Stimulated activated memory B cell treated with anti-CD40 and anti-IgM and Interleukin-4, amounts not matched to agents 10 μg/mL and 1 μg/mL and 100 μg/mL, for 72 hours (primary cell): ENCODE measurements at regions not wholly inside any gene's neighbourhood (a gene's known extent, or its start where the extent isn't known, plus 50 kb on each side); places are given as distances from the start of the nearest gene placed in this dataset.
A peak's percentile ranks its signal among the peaks of the same experiment; 100 is the strongest.

Experiments
- ATAC-seq: fragments of 150-1000 bp; cut with Tn5 transposase; 2 replicates; pipeline ENCODE4 v1.10.0; 2021
- H3K27ac Mint-ChIP-seq: one replicate; pipeline ENCODE4 v1.8.0; 2022; ENCODE audit warnings: mild to moderate bottlenecking, mixed read lengths
- H3K27me3 Mint-ChIP-seq: one replicate; pipeline ENCODE4 v1.8.0; 2022; ENCODE audit warnings: mixed read lengths
- H3K36me3 Mint-ChIP-seq: one replicate; pipeline ENCODE4 v1.8.0; 2022; ENCODE audit warnings: mixed read lengths
- H3K4me1 Mint-ChIP-seq: one replicate; pipeline ENCODE4 v1.8.0; 2022; ENCODE audit warnings: mixed read lengths
- H3K4me3 Mint-ChIP-seq: one replicate; pipeline ENCODE4 v1.8.0; 2022; ENCODE audit warnings: mild to moderate bottlenecking, moderate library complexity, mixed read lengths
- H3K9me3 Mint-ChIP-seq: one replicate; pipeline ENCODE4 v1.8.0; 2022; ENCODE audit warnings: mixed read lengths

- Mint-ChIP-seq H3K9me3 (peaks cover 3% of the 10 kb centered on the region), H3K27me3 (no peaks in the 10 kb centered on the region), H3K36me3 (peaks cover 6% of the 10 kb centered on the region), H3K4me3 (no peak overlapping the region), H3K27ac (peak overlapping the region; percentile 77), H3K4me1 (peaks cover 55% of the 10 kb centered on the region)
- no peak for ATAC-seq
Measured at GRCh38 chr2:234438305-234438977, 58.4 kb downstream of the ARL4C start.

DNA sequence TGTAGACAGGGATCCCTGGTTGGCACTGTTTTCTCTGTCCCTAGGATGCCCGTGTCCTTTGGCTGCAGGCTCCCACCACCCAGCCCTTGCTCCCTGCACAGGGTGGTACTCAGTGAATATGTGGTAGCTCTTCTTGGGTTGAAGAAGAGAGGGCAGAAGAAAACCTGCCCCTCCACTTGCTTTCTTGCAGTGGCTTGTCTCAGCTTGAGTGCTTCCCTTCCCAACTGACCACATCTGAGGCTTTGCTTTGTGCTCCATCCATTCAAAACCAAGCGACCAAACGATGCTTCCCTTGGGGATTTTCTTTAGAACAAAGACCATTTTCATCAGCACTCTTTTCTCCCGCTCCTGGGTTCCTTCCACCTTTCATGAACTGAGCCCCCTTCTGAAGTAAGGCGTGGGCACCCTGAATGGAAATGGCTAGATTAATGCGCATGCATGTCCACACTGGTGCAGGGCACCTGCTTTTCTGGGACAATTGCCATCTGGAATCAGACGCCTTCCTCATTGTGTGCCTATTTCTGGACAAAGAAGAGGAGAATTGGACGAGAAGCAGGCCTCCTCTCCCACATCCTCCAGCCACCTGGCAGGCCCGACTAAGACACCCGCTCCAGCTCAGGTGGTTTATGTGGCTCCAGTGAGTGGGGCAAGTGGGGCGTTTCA is 59.1 kb downstream of the ARL4C start:
- Mint-ChIP-seq H3K27me3 (no peaks in the 10 kb centered on the region), H3K9me3 (peaks cover 3% of the 10 kb centered on the region), H3K27ac (peak overlapping the region; percentile 77), H3K36me3 (peaks cover 6% of the 10 kb centered on the region), H3K4me3 (no peak overlapping the region), H3K4me1 (peaks cover 48% of the 10 kb centered on the region)
- ATAC-seq = no peak

DNA sequence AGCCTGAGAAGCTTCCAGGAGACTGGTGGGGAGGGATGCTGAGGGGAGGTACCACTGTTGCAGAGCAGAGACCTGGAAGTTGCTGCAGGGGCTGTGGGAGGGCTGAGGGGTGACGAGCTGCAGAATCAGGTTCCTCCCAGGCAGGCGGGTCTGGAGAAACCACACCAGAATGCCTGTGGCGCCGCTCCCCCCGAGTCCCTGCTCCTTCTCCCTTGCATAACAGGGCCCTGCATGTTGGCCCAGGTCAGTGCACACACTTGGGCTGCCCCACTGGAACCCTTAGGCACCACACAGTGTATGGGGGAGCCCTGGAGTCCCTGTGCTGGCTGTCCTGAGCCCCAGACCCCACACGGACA is 60.4 kb downstream of the ARL4C start:
- Mint-ChIP-seq H3K27ac (no peak overlapping the region), H3K27me3 (no peaks in the 10 kb centered on the region), H3K4me3 (no peak overlapping the region), H3K36me3 (peaks cover 6% of the 10 kb centered on the region), H3K4me1 (peaks cover 45% of the 10 kb centered on the region), H3K9me3 (peaks cover 3% of the 10 kb centered on the region)
- no peak for ATAC-seq

DNA sequence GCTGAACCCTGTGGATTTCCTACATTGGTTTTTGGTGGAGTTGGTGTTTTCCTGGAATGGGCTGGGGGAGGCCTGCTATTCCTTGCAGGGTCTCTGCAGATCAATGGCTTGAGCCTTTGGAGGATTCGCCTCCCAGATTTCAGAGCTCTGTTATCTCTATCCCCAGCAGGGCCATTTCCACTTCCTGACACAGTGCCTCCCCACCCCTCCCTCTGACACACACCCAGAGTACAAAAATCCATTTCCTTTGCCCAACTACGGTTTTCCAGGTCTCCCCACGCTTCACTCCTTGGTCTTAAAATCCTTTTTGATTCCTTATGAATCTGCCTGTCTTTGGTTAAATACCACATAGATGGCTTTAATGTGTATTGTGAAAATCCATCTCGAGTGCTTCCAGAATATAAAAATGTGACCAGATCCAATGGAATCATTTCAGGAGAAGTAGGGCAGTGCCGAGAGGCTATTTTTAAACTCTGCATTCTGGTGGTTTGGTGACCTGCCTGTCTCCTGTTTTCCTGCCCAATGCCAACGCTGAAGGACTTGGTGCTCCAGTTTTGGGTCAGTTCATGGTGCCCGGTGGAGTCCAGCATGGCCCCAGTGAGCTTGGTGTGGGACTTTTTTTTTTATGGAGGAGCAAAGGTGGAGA is 60.9 kb downstream of the ARL4C start:
- H3K9me3 Mint-ChIP-seq = peaks cover 3% of the 10 kb centered on the region
- no peaks in the 10 kb centered on the region for H3K27me3 Mint-ChIP-seq
- H3K4me3 Mint-ChIP-seq = no peak overlapping the region
- H3K27ac Mint-ChIP-seq = no peak overlapping the region
- peaks cover 3% of the 10 kb centered on the region for H3K36me3 Mint-ChIP-seq
- peaks cover 42% of the 10 kb centered on the region for H3K4me1 Mint-ChIP-seq
- no peak for ATAC-seq

GRCh38 chr2:234433201-234433600 is 63.7 kb downstream of the ARL4C start:
- Mint-ChIP-seq H3K36me3 (no peaks in the 10 kb centered on the region), H3K27ac (peak overlapping the region; percentile 36), H3K4me1 (peaks cover 31% of the 10 kb centered on the region), H3K9me3 (no peaks in the 10 kb centered on the region), H3K4me3 (no peak overlapping the region), H3K27me3 (no peaks in the 10 kb centered on the region)
- ATAC-seq = no peak

DNA sequence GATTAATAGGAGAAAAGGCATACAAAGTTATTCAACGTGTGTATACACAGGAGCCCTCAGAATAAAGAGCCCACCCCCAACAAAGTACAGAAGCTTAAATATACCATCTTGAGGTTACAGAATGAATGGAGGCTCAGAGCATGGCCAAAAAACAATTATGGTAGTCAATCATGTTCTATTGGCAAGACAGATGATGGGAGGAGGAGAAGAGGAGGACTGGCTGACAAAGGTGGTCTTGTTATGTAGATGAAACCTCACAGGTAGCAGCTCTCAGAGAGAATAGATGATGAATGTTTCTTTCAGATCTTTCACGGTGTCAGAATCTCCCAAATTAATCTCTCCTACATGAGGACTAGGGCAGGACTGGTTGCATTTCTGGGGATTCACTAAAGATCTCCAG is 66.0 kb downstream of the ARL4C start:
- Mint-ChIP-seq H3K27ac (no peak overlapping the region), H3K9me3 (no peaks in the 10 kb centered on the region), H3K4me1 (peaks cover 37% of the 10 kb centered on the region), H3K36me3 (no peaks in the 10 kb centered on the region), H3K27me3 (no peaks in the 10 kb centered on the region), H3K4me3 (no peak overlapping the region)
- ATAC-seq = no peak

- no peak overlapping the region for H3K4me3 Mint-ChIP-seq
- H3K27me3 Mint-ChIP-seq = no peaks in the 10 kb centered on the region
- H3K4me1 Mint-ChIP-seq = peaks cover 50% of the 10 kb centered on the region
- no peak overlapping the region for H3K27ac Mint-ChIP-seq
- H3K9me3 Mint-ChIP-seq = no peaks in the 10 kb centered on the region
- no peaks in the 10 kb centered on the region for H3K36me3 Mint-ChIP-seq
- no peak for ATAC-seq
Measured at GRCh38 chr2:234429265-234429664, 67.6 kb downstream of the ARL4C start.

GRCh38 chr2:234427081-234428061 is 69.5 kb downstream of the ARL4C start:
- no peaks in the 10 kb centered on the region for H3K27me3 Mint-ChIP-seq

GRCh38 chr2:234426616-234427015 is 70.3 kb downstream of the ARL4C start:
- peak; percentile 1 for ATAC-seq
- Mint-ChIP-seq H3K27me3 (no peaks in the 10 kb centered on the region), H3K27ac (peak overlapping the region; percentile 84), H3K36me3 (no peaks in the 10 kb centered on the region), H3K4me3 (peak overlapping the region; percentile 29), H3K4me1 (peaks cover 67% of the 10 kb centered on the region), H3K9me3 (no peaks in the 10 kb centered on the region)

More at GRCh38 chr2:234427081-234428061, 69.5 kb downstream of the ARL4C start:
- H3K27ac Mint-ChIP-seq = peak overlapping the region; percentile 84
- no peaks in the 10 kb centered on the region for H3K36me3 Mint-ChIP-seq
- ATAC-seq = no peak
- H3K9me3 Mint-ChIP-seq = no peaks in the 10 kb centered on the region
- H3K4me3 Mint-ChIP-seq = peak overlapping the region; percentile 40
- peaks cover 61% of the 10 kb centered on the region for H3K4me1 Mint-ChIP-seq

- peaks cover 73% of the 10 kb centered on the region for H3K4me1 Mint-ChIP-seq
- H3K27me3 Mint-ChIP-seq = no peaks in the 10 kb centered on the region
- H3K27ac Mint-ChIP-seq = peak overlapping the region; percentile 84
- H3K9me3 Mint-ChIP-seq = no peaks in the 10 kb centered on the region
- peak overlapping the region; percentile 29 for H3K4me3 Mint-ChIP-seq
- no peaks in the 10 kb centered on the region for H3K36me3 Mint-ChIP-seq
- peak; percentile 95 for ATAC-seq
Measured at GRCh38 chr2:234425639-234426603, 71.0 kb downstream of the ARL4C start.

DNA sequence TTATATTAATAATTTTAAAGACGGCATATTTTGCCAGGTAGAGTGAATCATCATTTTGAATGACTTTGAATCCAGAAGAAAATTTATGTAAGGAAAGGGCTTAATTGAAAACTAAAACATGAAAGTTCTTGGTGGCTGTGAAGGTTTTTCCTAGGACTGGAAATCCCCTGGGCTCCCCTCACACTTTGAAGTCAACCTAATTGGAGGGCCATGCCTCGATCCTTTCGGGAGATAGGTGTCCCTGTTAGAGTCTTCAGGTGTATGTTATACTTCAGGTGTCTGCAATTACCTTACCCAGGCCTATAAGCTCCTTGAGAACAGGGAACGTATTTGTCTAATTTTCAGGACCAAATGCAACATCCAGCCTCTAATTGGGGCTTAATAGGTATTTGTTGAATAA is 73.0 kb downstream of the ARL4C start:
- Mint-ChIP-seq H3K9me3 (no peaks in the 10 kb centered on the region), H3K4me3 (no peak overlapping the region), H3K27ac (no peak overlapping the region), H3K4me1 (peaks cover 64% of the 10 kb centered on the region), H3K27me3 (no peaks in the 10 kb centered on the region), H3K36me3 (peaks cover under 1% of the 10 kb centered on the region)
- no peak for ATAC-seq

GRCh38 chr2:234422981-234423431 is 73.9 kb downstream of the ARL4C start:
- H3K27me3 Mint-ChIP-seq = no peaks in the 10 kb centered on the region
- H3K4me3 Mint-ChIP-seq = no peak overlapping the region
- H3K36me3 Mint-ChIP-seq = peaks cover 8% of the 10 kb centered on the region
- peaks cover 7% of the 10 kb centered on the region for H3K9me3 Mint-ChIP-seq
- H3K27ac Mint-ChIP-seq = peak overlapping the region; percentile 65
- ATAC-seq = peak; percentile 50
- peaks cover 58% of the 10 kb centered on the region for H3K4me1 Mint-ChIP-seq

DNA sequence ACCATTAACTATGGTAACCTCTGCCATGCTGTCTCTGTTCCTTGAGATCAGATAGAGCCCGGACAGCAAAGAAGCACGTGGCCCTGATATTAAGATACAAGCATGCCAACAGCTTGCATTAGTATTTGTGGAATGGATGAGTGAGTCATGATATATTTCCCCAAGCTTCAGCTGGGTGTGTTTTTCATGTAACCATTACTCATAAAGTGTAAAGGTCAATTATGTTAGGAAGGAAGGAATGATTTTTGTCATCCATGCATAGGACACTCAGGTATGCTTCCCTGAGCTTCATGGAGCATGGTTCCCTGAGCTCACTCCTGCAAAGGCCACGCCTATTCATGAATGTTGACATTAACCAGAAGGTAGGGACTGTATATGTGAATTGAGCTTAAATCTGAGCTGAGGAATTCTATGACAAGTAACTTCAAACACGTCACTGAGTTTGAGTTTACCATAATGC is 74.6 kb downstream of the ARL4C start:
- H3K4me1 Mint-ChIP-seq = peaks cover 51% of the 10 kb centered on the region
- H3K27ac Mint-ChIP-seq = peak overlapping the region; percentile 65
- ATAC-seq = no peak
- peaks cover 7% of the 10 kb centered on the region for H3K9me3 Mint-ChIP-seq
- H3K27me3 Mint-ChIP-seq = no peaks in the 10 kb centered on the region
- no peak overlapping the region for H3K4me3 Mint-ChIP-seq
- H3K36me3 Mint-ChIP-seq = peaks cover 8% of the 10 kb centered on the region

DNA sequence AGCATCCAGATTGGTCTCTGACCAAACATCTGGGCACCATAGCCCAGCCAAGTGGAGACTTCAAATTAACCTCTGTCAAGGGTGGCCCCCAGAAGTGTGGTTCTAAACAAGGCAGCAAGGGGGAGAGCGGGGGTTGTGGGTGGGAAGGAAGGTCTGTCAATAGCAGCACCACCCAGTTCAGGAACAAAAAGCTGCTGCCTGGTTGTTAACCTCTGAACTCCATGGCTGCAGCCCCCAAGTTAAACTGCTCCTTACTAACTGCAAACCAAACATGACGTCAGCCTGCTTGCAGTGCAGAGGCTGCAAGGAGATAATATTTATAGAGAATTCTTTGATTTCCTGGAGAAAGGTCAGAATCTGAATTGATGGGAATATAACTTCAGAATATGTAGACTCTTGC is 76.5 kb downstream of the ARL4C start:
- no peaks in the 10 kb centered on the region for H3K27me3 Mint-ChIP-seq
- peaks cover 46% of the 10 kb centered on the region for H3K4me1 Mint-ChIP-seq
- peaks cover 7% of the 10 kb centered on the region for H3K9me3 Mint-ChIP-seq
- H3K27ac Mint-ChIP-seq = no peak overlapping the region
- peaks cover 8% of the 10 kb centered on the region for H3K36me3 Mint-ChIP-seq
- H3K4me3 Mint-ChIP-seq = no peak overlapping the region
- ATAC-seq = no peak
